ENCODE measurements at regions not wholly inside any gene's neighbourhood (a gene's known extent, or its start where the extent isn't known, plus 50 kb on each side); places are given as distances from the start of the nearest gene placed in this dataset.

DNA sequence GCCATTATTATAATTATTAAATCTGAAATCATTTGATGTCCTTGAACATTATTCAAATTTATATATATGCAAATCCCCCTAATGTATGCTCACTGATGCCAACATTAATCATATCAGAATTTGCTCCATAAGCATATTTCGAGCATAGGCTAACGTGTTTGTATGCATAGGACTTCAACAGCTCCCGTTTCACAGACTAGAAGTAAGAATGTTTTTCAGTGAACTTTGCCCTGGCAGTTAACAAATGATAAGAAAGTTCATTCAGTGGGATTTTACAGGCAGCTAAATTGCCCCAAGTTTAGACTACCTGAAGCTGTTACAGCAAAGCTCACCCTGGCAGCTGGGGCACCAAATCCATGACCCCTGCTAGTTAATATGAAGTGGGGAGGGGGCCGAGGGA lies 272.0 kb downstream of the LNPK start:
- intact Hi-C loops (cut with DNase I; ENCODE audit: low total_unique reads): no loop called here
- Histone ChIP-seq H3K27me3 (no peaks in the 10 kb centered on the region), H3K9me3 (no peaks in the 10 kb centered on the region), H3K27ac (no peak overlapping the region), H3K4me1 (no peaks in the 10 kb centered on the region), H3K36me3 (no peaks in the 10 kb centered on the region), H3K4me3 (no peak overlapping the region)
- no peak for DNase-seq
- TF ChIP-seq, protein P1, sequence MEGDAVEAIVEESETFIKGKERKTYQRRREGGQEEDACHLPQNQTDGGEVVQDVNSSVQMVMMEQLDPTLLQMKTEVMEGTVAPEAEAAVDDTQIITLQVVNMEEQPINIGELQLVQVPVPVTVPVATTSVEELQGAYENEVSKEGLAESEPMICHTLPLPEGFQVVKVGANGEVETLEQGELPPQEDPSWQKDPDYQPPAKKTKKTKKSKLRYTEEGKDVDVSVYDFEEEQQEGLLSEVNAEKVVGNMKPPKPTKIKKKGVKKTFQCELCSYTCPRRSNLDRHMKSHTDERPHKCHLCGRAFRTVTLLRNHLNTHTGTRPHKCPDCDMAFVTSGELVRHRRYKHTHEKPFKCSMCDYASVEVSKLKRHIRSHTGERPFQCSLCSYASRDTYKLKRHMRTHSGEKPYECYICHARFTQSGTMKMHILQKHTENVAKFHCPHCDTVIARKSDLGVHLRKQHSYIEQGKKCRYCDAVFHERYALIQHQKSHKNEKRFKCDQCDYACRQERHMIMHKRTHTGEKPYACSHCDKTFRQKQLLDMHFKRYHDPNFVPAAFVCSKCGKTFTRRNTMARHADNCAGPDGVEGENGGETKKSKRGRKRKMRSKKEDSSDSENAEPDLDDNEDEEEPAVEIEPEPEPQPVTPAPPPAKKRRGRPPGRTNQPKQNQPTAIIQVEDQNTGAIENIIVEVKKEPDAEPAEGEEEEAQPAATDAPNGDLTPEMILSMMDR (IDR thresholded peaks at IDR 0.05): no peak
- no peak for TF ChIP-seq POLR2A (IDR thresholded peaks at IDR 0.05)

DNA sequence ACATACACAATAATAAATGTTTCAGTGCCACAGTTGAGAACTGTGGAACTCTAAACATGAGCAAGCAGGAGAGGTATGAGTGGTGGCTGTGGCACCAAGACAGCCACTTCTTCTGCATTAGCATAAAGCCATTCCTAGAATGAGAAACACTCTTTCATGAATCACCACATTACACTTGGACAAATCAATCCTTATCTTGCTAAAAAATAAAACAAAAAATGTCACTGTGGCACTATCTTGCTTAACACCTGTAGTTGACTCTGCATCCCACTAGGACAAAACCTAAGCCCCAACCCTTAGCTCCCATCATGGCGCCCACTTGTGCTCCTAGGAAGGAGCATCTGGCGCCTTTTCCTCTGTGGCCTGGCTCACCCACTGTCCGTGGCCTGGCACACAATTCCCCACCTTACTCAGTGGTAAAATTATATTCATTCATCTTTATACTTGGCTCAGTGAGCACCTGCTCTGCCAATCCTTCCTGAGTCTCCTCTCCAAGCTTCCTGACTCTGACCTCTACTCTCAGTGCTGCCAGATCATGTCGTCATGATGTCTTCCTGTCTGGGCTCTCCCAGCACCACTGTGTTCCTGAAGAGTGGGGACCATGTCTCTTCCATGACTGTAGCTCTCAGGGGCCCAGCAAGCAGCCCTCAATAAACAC lies 272.9 kb downstream of the LNPK start:
- H3K36me3 ChIP-seq: no peaks in the 10 kb centered on the region
- no peaks in the 10 kb centered on the region for H3K4me1 ChIP-seq
- intact Hi-C loops (cut with DNase I; ENCODE audit: low total_unique reads): no loop called here
- H3K27me3 ChIP-seq: no peaks in the 10 kb centered on the region
- no peak overlapping the region for H3K27ac ChIP-seq
- H3K9me3 ChIP-seq: no peaks in the 10 kb centered on the region
- no peak overlapping the region for H3K4me3 ChIP-seq
- TF ChIP-seq POLR2A (IDR thresholded peaks at IDR 0.05): no peak
- TF ChIP-seq, protein P1 (IDR thresholded peaks at IDR 0.05): no peak
- no peak for DNase-seq

DNA sequence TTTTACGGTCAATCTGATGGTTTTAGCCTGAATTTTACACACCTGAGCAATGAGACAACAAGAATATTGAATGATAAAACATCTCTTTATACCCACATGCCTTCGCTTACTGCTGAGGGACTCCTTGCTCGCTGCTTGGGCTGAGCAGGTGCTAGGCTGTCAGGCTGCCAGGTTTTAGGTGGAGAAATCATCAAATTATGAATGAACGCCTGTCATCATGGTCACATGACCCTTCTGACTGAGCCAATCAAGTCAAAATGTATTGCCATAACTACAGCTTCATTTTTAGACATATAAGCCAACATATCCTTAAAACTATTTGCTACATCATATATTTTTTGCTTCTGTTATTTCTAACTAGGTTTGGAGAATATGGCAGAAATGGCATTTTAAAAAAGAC lies 274.0 kb downstream of the LNPK start:
- no peaks in the 10 kb centered on the region for H3K27me3 ChIP-seq
- no peak for DNase-seq
- TF ChIP-seq, protein P1 (IDR thresholded peaks at IDR 0.05): no peak
- intact Hi-C loops (cut with DNase I; ENCODE audit: low total_unique reads): no loop called here
- H3K27ac ChIP-seq: no peak overlapping the region
- no peaks in the 10 kb centered on the region for H3K36me3 ChIP-seq
- H3K4me3 ChIP-seq: no peak overlapping the region
- H3K4me1 ChIP-seq: no peaks in the 10 kb centered on the region
- H3K9me3 ChIP-seq: no peaks in the 10 kb centered on the region

DNA sequence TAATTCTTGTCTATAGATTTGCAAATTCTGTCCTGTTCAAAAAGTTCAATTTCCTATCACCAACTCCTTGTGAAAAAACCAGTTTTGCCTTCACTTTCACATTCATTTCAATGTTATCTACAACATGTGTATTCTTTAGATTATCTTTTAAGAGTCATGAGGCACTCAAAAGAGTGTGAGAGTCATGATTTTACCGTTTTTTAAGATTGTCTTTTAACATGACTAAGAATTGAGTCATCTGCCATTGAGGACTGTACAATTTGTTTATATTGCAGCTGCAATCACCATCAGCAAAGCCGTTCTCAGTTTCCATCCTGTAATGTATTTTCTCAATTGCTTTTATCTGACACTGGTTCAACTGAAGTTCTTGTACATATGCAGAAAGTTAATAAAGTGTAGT lies 275.8 kb downstream of the LNPK start:
- Histone ChIP-seq H3K4me1 (no peaks in the 10 kb centered on the region), H3K27me3 (no peaks in the 10 kb centered on the region), H3K27ac (no peak overlapping the region), H3K36me3 (no peaks in the 10 kb centered on the region), H3K9me3 (no peaks in the 10 kb centered on the region), H3K4me3 (no peak overlapping the region)
- TF ChIP-seq, protein P1 (IDR thresholded peaks at IDR 0.05): no peak
- no peak for TF ChIP-seq POLR2A (IDR thresholded peaks at IDR 0.05)
- intact Hi-C loops (cut with DNase I; ENCODE audit: low total_unique reads): no loop called here
- no peak for DNase-seq

DNA sequence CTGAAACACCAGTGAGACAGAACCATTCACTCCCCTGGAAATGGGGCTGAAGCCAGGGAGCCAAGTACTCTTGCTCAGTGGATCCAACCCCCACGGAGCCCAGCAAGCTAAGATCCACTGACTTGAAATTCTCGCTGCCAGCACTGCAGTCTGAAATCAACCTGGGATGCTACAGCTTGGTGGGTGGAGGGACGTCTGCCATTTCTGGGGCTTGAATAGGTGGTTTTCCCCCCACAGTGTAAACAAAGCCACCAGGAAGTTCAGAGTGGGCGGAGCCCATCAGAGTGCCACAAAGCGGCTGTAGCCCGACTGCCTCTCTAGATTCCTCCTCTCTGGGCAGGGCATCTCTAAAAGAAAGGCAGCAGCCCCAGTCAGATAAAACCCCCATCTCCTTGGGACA lies 292.8 kb downstream of the LNPK start:
- intact Hi-C loops (cut with DNase I; ENCODE audit: low total_unique reads): no loop called here
- DNase-seq: no peak
- H3K27me3 ChIP-seq: no peaks in the 10 kb centered on the region
- H3K4me1 ChIP-seq: no peaks in the 10 kb centered on the region
- H3K27ac ChIP-seq: no peak overlapping the region
- H3K4me3 ChIP-seq: no peak overlapping the region
- H3K9me3 ChIP-seq: no peaks in the 10 kb centered on the region
- H3K36me3 ChIP-seq: no peaks in the 10 kb centered on the region
- TF ChIP-seq, protein P1 (IDR thresholded peaks at IDR 0.05): no peak
- TF ChIP-seq POLR2A (IDR thresholded peaks at IDR 0.05): no peak

Measured in uterus (tissue), 3 donors.